ENCODE measurements at regions not wholly inside any gene's neighbourhood (a gene's known extent, or its start where the extent isn't known, plus 50 kb on each side); places are given as distances from the start of the nearest gene placed in this dataset.

- no TSS peak for BruUV-seq (replicated peaks)
- intact Hi-C loops (cut with micrococcal nuclease) = no loop called here
- no peaks in the 10 kb centered on the region for H3K4me1 Mint-ChIP-seq (ENCODE audit: insufficient read depth, unreplicated experiment)
- H3K4me3 Mint-ChIP-seq (ENCODE audit: unreplicated experiment) = no peak overlapping the region
- TF ChIP-seq CTCF (IDR thresholded peaks at IDR 0.05; ENCODE audit: unreplicated experiment) = no peak
- no peak for DNase-seq (ENCODE audit: unreplicated experiment)
- no peaks in the 10 kb centered on the region for H3K36me3 Mint-ChIP-seq (ENCODE audit: insufficient read depth, unreplicated experiment)
- ChIA-PET CTCF (no interaction called here), POLR2A (interaction anchor here (0.7 to 1.3 kb wide), 3 partner anchors 9 to 28 kb away, joined by 3 to 4 read pairs (median 3); no protein-coding TSS in a partner anchor)
- peaks cover 7% of the 10 kb centered on the region for H3K9me3 Mint-ChIP-seq (ENCODE audit: unreplicated experiment)
- H3K27me3 Mint-ChIP-seq (ENCODE audit: insufficient read depth, unreplicated experiment) = no peaks in the 10 kb centered on the region
- no peak overlapping the region for H3K27ac Mint-ChIP-seq (ENCODE audit: low read depth, unreplicated experiment)
Measured at GRCh38 chr12:77522247-77522646, 308.4 kb upstream of the NAV3 start.

GRCh38 chr12:77521508-77522115, 309.1 kb upstream of the NAV3 start:
- Mint-ChIP-seq H3K9me3 (ENCODE audit: unreplicated experiment) (peaks cover 7% of the 10 kb centered on the region), H3K27me3 (ENCODE audit: insufficient read depth, unreplicated experiment) (no peaks in the 10 kb centered on the region), H3K4me3 (ENCODE audit: unreplicated experiment) (no peak overlapping the region), H3K36me3 (ENCODE audit: insufficient read depth, unreplicated experiment) (no peaks in the 10 kb centered on the region), H3K27ac (ENCODE audit: low read depth, unreplicated experiment) (no peak overlapping the region), H3K4me1 (ENCODE audit: insufficient read depth, unreplicated experiment) (no peaks in the 10 kb centered on the region)
- TF ChIP-seq CTCF (IDR thresholded peaks at IDR 0.05; ENCODE audit: unreplicated experiment) = no peak
- intact Hi-C loops (cut with micrococcal nuclease) = no loop called here
- DNase-seq (ENCODE audit: unreplicated experiment) = peak; percentile 5
- ChIA-PET POLR2A (interaction anchor here (0.8 to 1.3 kb wide), 2 partner anchors 10 to 14 kb away, joined by 3 to 4 read pairs; no protein-coding TSS in a partner anchor), CTCF (no interaction called here)
- BruUV-seq (replicated peaks) = no TSS peak

- H3K4me3 Mint-ChIP-seq (ENCODE audit: unreplicated experiment) = no peak overlapping the region
- H3K9me3 Mint-ChIP-seq (ENCODE audit: unreplicated experiment) = no peaks in the 10 kb centered on the region
- TF ChIP-seq CTCF (IDR thresholded peaks at IDR 0.05; ENCODE audit: unreplicated experiment) = no peak
- CTCF ChIA-PET = interaction anchor here (0.6 kb wide), 1 partner anchor 32 kb away, joined by 3 read pairs; no protein-coding TSS in a partner anchor
- no peak for DNase-seq (ENCODE audit: unreplicated experiment)
- no peaks in the 10 kb centered on the region for H3K27me3 Mint-ChIP-seq (ENCODE audit: insufficient read depth, unreplicated experiment)
- H3K27ac Mint-ChIP-seq (ENCODE audit: low read depth, unreplicated experiment) = no peak overlapping the region
- no peaks in the 10 kb centered on the region for H3K36me3 Mint-ChIP-seq (ENCODE audit: insufficient read depth, unreplicated experiment)
- no TSS peak for BruUV-seq (replicated peaks)
- peaks cover 6% of the 10 kb centered on the region for H3K4me1 Mint-ChIP-seq (ENCODE audit: insufficient read depth, unreplicated experiment)
- intact Hi-C loops (cut with micrococcal nuclease) = no loop called here
- POLR2A ChIA-PET = no interaction called here
Measured at GRCh38 chr12:77514511-77514910, 316.2 kb upstream of the NAV3 start.

- POLR2A ChIA-PET = no interaction called here
Measured at GRCh38 chr12:77510985-77511384, 319.7 kb upstream of the NAV3 start.

More at GRCh38 chr12:77510985-77511384, 319.7 kb upstream of the NAV3 start:
- Mint-ChIP-seq H3K4me3 (ENCODE audit: unreplicated experiment) (no peak overlapping the region), H3K4me1 (ENCODE audit: insufficient read depth, unreplicated experiment) (peaks cover 6% of the 10 kb centered on the region), H3K36me3 (ENCODE audit: insufficient read depth, unreplicated experiment) (no peaks in the 10 kb centered on the region), H3K9me3 (ENCODE audit: unreplicated experiment) (no peaks in the 10 kb centered on the region), H3K27ac (ENCODE audit: low read depth, unreplicated experiment) (no peak overlapping the region), H3K27me3 (ENCODE audit: insufficient read depth, unreplicated experiment) (no peaks in the 10 kb centered on the region)
- CTCF ChIA-PET = no interaction called here
- intact Hi-C loops (cut with micrococcal nuclease) = no loop called here
- BruUV-seq (replicated peaks) = no TSS peak
- no peak for DNase-seq (ENCODE audit: unreplicated experiment)
- TF ChIP-seq CTCF (IDR thresholded peaks at IDR 0.05; ENCODE audit: unreplicated experiment) = no peak
